Transverse colon (tissue), 4 donors: ENCODE measurements at regions not wholly inside any gene's neighbourhood (a gene's known extent, or its start where the extent isn't known, plus 50 kb on each side); places are given as distances from the start of the nearest gene placed in this dataset.

Source experiments
- DNase-seq: peaks from one replicate; pipeline ENCODE4 v3.0.0-alpha.2; 2019
- H3K27ac ChIP-seq, 4 donors: fragments of 200-600 bp; sonication (generic); 2 replicates each; pipeline ENCODE4 v1.5.1; 2016 to 2018; ENCODE audit warnings: inconsistent platforms in 4 of 4
- H3K27me3 ChIP-seq: fragments of 200-600 bp; sonication (generic); 2 replicates; pipeline ENCODE4 v1.5.1; 2017; ENCODE audit warnings: inconsistent platforms
- H3K36me3 ChIP-seq, 4 donors: fragments of 200-600 bp; sonication (generic); 2 replicates each; pipeline ENCODE4 v1.5.1; 2017 to 2019; ENCODE audit warnings: inconsistent platforms in 4 of 4
- H3K4me1 ChIP-seq, 4 donors: fragments of 200-600 bp; sonication (generic); 2 replicates each; pipeline ENCODE4 v1.5.1; 2017 to 2020; ENCODE audit warnings: inconsistent platforms in 4 of 4
- H3K4me3 ChIP-seq, 4 donors: fragments of 200-600 bp; sonication (generic); 1 replicate in 1 of 4; 2 replicates in 3 of 4; pipeline versions ENCODE4 v1.5.1 to v1.6.1; 2017 to 2019; ENCODE audit warnings: inconsistent platforms in 4 of 4
- H3K9me3 ChIP-seq, 2 donors: fragments of 200-600 bp; sonication (generic); 2 replicates each; pipeline ENCODE4 v1.5.1; 2017 to 2019; ENCODE audit warnings: inconsistent platforms in 2 of 2
- CTCF ChIP-seq, 5 experiments: fragments of 200-600 bp in 3 of 5; fragments of 450-650 bp in 2 of 5; sonication (generic) in 3 of 5; IDR thresholded peaks; 1 replicate in 2 of 5; 2 replicates in 3 of 5; pipeline ENCODE4 v1.5.1; 2016 to 2017; ENCODE audit warnings: antibody characterized with exemption in 5 of 5, inconsistent platforms in 3 of 5, mild to moderate bottlenecking in 2 of 5, moderate library complexity in 1 of 5
- EP300 ChIP-seq: sonication (generic); formaldehyde crosslinking; IDR thresholded peaks from one replicate; pipeline ENCODE4 v1.6.1; 2017; ENCODE audit warnings: antibody characterized with exemption, low read depth
- POLR2A ChIP-seq: fragments of 450-650 bp; IDR thresholded peaks from one replicate; pipeline ENCODE4 v1.6.1; 2016; ENCODE audit warnings: antibody characterized with exemption, mild to moderate bottlenecking, moderate library complexity
- POLR2AphosphoS5 ChIP-seq, 3 donors: sonication (generic); formaldehyde crosslinking; IDR thresholded peaks; one replicate each; pipeline ENCODE4 v1.6.1; 2016; ENCODE audit warnings: antibody characterized with exemption in 3 of 3
- WGBS, 2 donors: methylation state at CpG; one replicate each; pipeline ENCODE4 v1.1.5; 2018; ENCODE audit warnings: low coverage in 1 of 2; 5-methylcytosine and 5-hydroxymethylcytosine counted together
- in situ Hi-C, 4 donors: fragments of 200-750 bp; cut with MboI; loops; one replicate each; pipeline versions ENCODE4 v1.15.0 to v1.15.1; 2017; ENCODE audit warnings: low sequenced_read_pairs in 3 of 4, low pct_ligation_motif_present in 1 of 4, low pct_unique_long_range_greater_than_20kb in 1 of 4
- intact Hi-C: fragments of 100-400 bp; cut with DNase I; formaldehyde crosslinking; loops from one replicate; pipeline ENCODE4 v1.15.1; 2023; ENCODE audit warnings: low total_unique reads

GRCh38 chr4:153146031-153146430 is 58.2 kb upstream of the TRIM2 start:
- WGBS, 2 donors: 81% methylated on average over 1 of the region's 1 CpG; no CpG with 5 or more reads in 1 of the 2 donors
- Histone ChIP-seq H3K9me3 (no peaks in the 10 kb centered on the region), H3K36me3 (no peaks in the 10 kb centered on the region), H3K4me3 (no peak overlapping the region), H3K27me3 (no peaks in the 10 kb centered on the region), H3K4me1 (peaks cover 0 to 14% (median 10%) of the 10 kb centered on the region in 4 donors), H3K27ac (no peak overlapping the region)
- in situ Hi-C loops (loop anchor here (10.0 to 25.0 kb wide), 4 partner anchors 166 to 441 kb away; no protein-coding TSS in a partner anchor), intact Hi-C loops (loop anchor here (10.0 kb wide), 1 partner anchor 429 kb away; no protein-coding TSS in a partner anchor)
- DNase-seq: no peak
- TF ChIP-seq CTCF (IDR thresholded peaks at IDR 0.05) (no peak), POLR2A (no peak), EP300 (no peak), POLR2AphosphoS5 (IDR thresholded peaks at IDR 0.05) (no peak)

- TF ChIP-seq POLR2AphosphoS5 (IDR thresholded peaks at IDR 0.05): no peak
- TF ChIP-seq CTCF (IDR thresholded peaks at IDR 0.05): no peak
- TF ChIP-seq POLR2A: no peak
- no peak for TF ChIP-seq EP300
- no peaks in the 10 kb centered on the region for H3K36me3 ChIP-seq
- in situ Hi-C loops (loop anchor here (10.0 to 25.0 kb wide), 4 partner anchors 165 to 440 kb away; no protein-coding TSS in a partner anchor), intact Hi-C loops (loop anchor here (10.0 kb wide), 1 partner anchor 428 kb away; no protein-coding TSS in a partner anchor)
- no peak for DNase-seq
- peaks cover 0 to 20% (median 12%) of the 10 kb centered on the region in 4 donors for H3K4me1 ChIP-seq
- no peak overlapping the region for H3K27ac ChIP-seq
- no peak overlapping the region for H3K4me3 ChIP-seq
- H3K9me3 ChIP-seq: no peaks in the 10 kb centered on the region
- 96 to 100% methylated on average over 3 to 4 of the region's 4 CpGs for WGBS, 2 donors
- no peaks in the 10 kb centered on the region for H3K27me3 ChIP-seq
Measured at GRCh38 chr4:153146961-153147360, 57.3 kb upstream of the TRIM2 start.

GRCh38 chr4:153148791-153149190 is 55.5 kb upstream of the TRIM2 start:
- Histone ChIP-seq H3K36me3 (no peaks in the 10 kb centered on the region), H3K27me3 (no peaks in the 10 kb centered on the region), H3K9me3 (no peaks in the 10 kb centered on the region), H3K27ac (no peak overlapping the region), H3K4me1 (peaks cover 0 to 21% (median 17%) of the 10 kb centered on the region in 4 donors), H3K4me3 (no peak overlapping the region)
- WGBS, 2 donors: 51 to 55% methylated on average over 2 to 3 of the region's 3 CpGs
- in situ Hi-C loops: loop anchor here (10.0 to 25.0 kb wide), 4 partner anchors 164 to 439 kb away; no protein-coding TSS in a partner anchor
- no peak for DNase-seq
- TF ChIP-seq EP300 (no peak), POLR2AphosphoS5 (IDR thresholded peaks at IDR 0.05) (no peak)
- intact Hi-C loops: loop anchor here (10.0 kb wide), 1 partner anchor 426 kb away; no protein-coding TSS in a partner anchor

GRCh38 chr4:153151535-153152455 is 52.4 kb upstream of the TRIM2 start:
- intact Hi-C loops: no loop called here
- DNase-seq: peak; percentile 90
- peak overlapping the region in 3 of 4 donors; percentile 78 to 86 (median 81) for H3K27ac ChIP-seq
- no peaks in the 10 kb centered on the region for H3K36me3 ChIP-seq
- H3K27me3 ChIP-seq: no peaks in the 10 kb centered on the region
- H3K4me3 ChIP-seq: peak overlapping the region in 3 of 4 donors; percentile 47 to 55 (median 54)
- no peaks in the 10 kb centered on the region for H3K9me3 ChIP-seq
- in situ Hi-C loops: no loop called here
- 23 to 44% methylated on average over 11 to 31 of the region's 31 CpGs for WGBS, 2 donors
- TF ChIP-seq POLR2AphosphoS5 (IDR thresholded peaks at IDR 0.05) (no peak), CTCF (IDR thresholded peaks at IDR 0.05) (no peak), EP300 (no peak), POLR2A (no peak)
- peaks cover 0 to 25% (median 21%) of the 10 kb centered on the region in 4 donors for H3K4me1 ChIP-seq
